Fibroblast of mammary gland (primary cell): ENCODE measurements at regions not wholly inside any gene's neighbourhood (a gene's known extent, or its start where the extent isn't known, plus 50 kb on each side); places are given as distances from the start of the nearest gene placed in this dataset.
A peak's percentile ranks its signal among the peaks of the same experiment; 100 is the strongest.

ENCODE experiments used
- DNase-seq: peaks from one replicate; pipeline ENCODE4 v3.0.0-alpha.2; 2010; ENCODE audit warnings: low read depth
- H3K4me3 ChIP-seq: 2 replicates; pipeline ENCODE4 v1.5.1; 2011; ENCODE audit warnings: low read depth, mild to moderate bottlenecking, low read length, moderate library complexity; ENCODE audit not compliant: control insufficient read depth
- TF ChIP-seq, protein P1 (sequence below): conservative IDR thresholded peaks from 2 replicates; pipeline ENCODE4 v1.5.1; 2011; ENCODE audit warnings: low read depth, low read length, inconsistent platforms; ENCODE audit not compliant: control insufficient read depth, insufficient read depth

DNA sequence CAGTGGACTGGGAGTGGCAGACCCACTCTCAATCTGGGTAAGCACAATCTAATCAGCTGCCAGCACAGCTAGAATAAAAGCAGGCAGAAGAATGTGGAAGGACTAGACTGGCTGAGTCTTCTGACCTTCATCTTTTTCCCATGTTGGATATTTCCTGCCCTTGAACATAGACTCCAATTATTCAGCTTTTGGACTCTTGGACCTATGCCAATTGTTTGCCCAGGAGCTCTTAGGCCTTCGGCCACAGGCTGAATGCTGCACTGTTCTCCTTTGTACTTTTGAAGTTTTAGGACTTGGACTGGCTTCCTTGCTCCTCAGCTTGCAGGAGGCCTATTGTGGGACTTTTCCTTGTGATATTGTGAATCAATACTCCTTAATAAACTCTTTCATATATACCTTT lies 477.7 kb upstream of the ZNF385D start:
- TF ChIP-seq, protein P1, sequence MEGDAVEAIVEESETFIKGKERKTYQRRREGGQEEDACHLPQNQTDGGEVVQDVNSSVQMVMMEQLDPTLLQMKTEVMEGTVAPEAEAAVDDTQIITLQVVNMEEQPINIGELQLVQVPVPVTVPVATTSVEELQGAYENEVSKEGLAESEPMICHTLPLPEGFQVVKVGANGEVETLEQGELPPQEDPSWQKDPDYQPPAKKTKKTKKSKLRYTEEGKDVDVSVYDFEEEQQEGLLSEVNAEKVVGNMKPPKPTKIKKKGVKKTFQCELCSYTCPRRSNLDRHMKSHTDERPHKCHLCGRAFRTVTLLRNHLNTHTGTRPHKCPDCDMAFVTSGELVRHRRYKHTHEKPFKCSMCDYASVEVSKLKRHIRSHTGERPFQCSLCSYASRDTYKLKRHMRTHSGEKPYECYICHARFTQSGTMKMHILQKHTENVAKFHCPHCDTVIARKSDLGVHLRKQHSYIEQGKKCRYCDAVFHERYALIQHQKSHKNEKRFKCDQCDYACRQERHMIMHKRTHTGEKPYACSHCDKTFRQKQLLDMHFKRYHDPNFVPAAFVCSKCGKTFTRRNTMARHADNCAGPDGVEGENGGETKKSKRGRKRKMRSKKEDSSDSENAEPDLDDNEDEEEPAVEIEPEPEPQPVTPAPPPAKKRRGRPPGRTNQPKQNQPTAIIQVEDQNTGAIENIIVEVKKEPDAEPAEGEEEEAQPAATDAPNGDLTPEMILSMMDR, result no peak
- no peak overlapping the region for H3K4me3 ChIP-seq
- DNase-seq, result no peak

GRCh38 chr3:22231061-22231460 lies 480.1 kb upstream of the ZNF385D start:
- H3K4me3 ChIP-seq, result no peak overlapping the region
- TF ChIP-seq, protein P1, result no peak
- peak; percentile 57 for DNase-seq

- no peak for DNase-seq
- TF ChIP-seq, protein P1, result no peak
- no peak overlapping the region for H3K4me3 ChIP-seq
These were observed 485.7 kb upstream of the ZNF385D start for GRCh38 chr3:22236490-22237270.

GRCh38 chr3:22239011-22239410 lies 488.0 kb upstream of the ZNF385D start:
- TF ChIP-seq, protein P1, result no peak
- H3K4me3 ChIP-seq, result no peak overlapping the region
- no peak for DNase-seq

DNA sequence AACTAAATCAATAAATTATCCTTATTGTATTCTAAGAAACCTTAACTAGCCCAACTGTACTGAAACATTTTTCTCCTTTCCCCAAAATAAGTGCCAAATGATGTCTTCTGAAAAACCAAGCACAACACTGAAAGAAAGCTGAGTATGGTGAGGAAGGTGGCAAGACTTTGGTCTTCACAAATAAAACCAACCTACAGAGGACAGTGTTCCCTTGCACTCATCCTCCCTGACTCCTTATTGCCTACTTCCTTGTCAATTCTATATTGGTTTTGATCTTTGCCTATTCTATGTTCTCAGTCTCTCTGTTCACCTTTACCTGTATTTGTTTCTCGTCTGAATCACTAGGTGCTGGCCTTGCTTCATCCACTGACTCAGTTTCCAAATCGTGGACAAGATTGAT lies 490.1 kb upstream of the ZNF385D start:
- no peak for DNase-seq
- H3K4me3 ChIP-seq, result no peak overlapping the region
- TF ChIP-seq, protein P1, result peak; percentile 10

DNA sequence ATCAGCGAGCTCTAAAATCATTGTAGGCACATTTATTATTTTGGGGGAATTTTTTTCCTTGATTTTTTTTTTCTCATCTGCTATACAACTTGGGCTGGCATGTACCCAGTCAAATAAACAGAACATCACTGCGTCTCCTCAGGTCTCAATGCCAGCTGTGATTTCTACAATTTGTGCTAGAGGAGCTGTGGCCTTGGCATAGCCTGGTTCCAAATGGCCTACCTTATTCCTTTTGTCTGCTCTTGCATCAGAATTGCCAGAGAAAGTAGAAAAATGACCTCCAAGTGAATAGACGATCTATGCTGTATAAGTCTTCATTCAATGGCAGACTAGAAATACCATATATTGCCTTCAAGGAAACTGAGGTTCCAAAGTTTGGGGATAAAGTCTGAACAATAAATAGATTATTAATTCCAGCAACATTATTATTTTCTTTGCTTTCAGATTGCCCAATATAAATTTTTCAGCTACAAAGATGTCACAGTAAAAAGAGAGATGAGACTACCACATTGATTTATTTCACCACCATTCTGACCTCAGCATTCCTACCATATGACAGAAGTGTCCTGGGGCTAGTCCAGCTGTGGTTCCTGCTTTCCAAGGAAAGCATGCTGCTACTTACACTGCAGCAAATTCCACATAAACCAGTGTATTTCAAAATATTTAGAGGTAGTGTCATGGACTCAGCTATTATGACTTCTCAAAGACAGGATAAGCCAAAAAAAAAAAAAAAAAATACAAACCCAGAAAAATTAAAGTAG lies 493.9 kb upstream of the ZNF385D start:
- TF ChIP-seq, protein P1, result no peak
- peak; percentile 95 for DNase-seq
- no peak overlapping the region for H3K4me3 ChIP-seq
